Left lung (tissue), 4 donors: ENCODE measurements at regions not wholly inside any gene's neighbourhood (a gene's known extent, or its start where the extent isn't known, plus 50 kb on each side); places are given as distances from the start of the nearest gene placed in this dataset.

ENCODE experiments used
- ATAC-seq: fragments of 200-7000 bp; cut with Tn5 transposase; one replicate; pipeline ENCODE4 v1.9.1; 2020; ENCODE audit warnings: moderate library complexity
- DNase-seq, 4 donors: peaks; one replicate each; pipeline ENCODE4 v3.0.0-alpha.2; 2013 to 2020
- H3K27ac ChIP-seq, 2 donors: fragments of 200-600 bp; sonication (generic) in 1 of 2; one replicate each; pipeline versions ENCODE4 v1.5.0 to v1.8.0; 2020 to 2021
- H3K27me3 ChIP-seq, 2 donors: fragments of 200-600 bp; sonication (generic) in 1 of 2; one replicate each; pipeline versions ENCODE4 v1.5.0 to v1.8.0; 2020 to 2021
- H3K36me3 ChIP-seq, 2 donors: fragments of 200-600 bp; sonication (generic) in 1 of 2; one replicate each; pipeline versions ENCODE4 v1.5.0 to v1.8.0; 2020 to 2021
- H3K4me1 ChIP-seq, 2 donors: fragments of 200-600 bp; one replicate each; pipeline ENCODE4 v1.8.0; 2021
- H3K4me3 ChIP-seq, 2 donors: fragments of 200-600 bp; sonication (generic) in 1 of 2; one replicate each; pipeline versions ENCODE4 v1.5.0 to v1.8.0; 2020 to 2021; ENCODE audit warnings: mild to moderate bottlenecking in 1 of 2
- H3K9me3 ChIP-seq, 2 donors: fragments of 200-600 bp; sonication (generic) in 1 of 2; one replicate each; pipeline versions ENCODE4 v1.5.0 to v1.8.0; 2020 to 2021
- CTCF ChIP-seq, 2 donors: fragments of 200-600 bp; sonication (generic) in 1 of 2; IDR thresholded peaks; one replicate each; pipeline versions ENCODE4 v1.5.0 to v1.8.0; 2021; ENCODE audit warnings: antibody characterized with exemption in 2 of 2
- intact Hi-C, 2 donors: fragments of 100-400 bp; cut with DNase I; formaldehyde crosslinking; loops; one replicate each; pipeline versions ENCODE4 v1.11.2 to v1.14.2; 2022
- donor health status: DM: no; HTN: yes; CAD: no.
- donor health status: DM: no; HTN: no; CAD: no.

GRCh38 chr16:62709794-62710193 lies 673.6 kb upstream of the CDH8 start:
- H3K4me3 ChIP-seq: no peak overlapping the region
- no peaks in the 10 kb centered on the region for H3K9me3 ChIP-seq
- no peak for TF ChIP-seq CTCF (IDR thresholded peaks at IDR 0.05)
- no peaks in the 10 kb centered on the region for H3K27me3 ChIP-seq
- intact Hi-C loops: no loop called here
- no peaks in the 10 kb centered on the region for H3K4me1 ChIP-seq
- H3K36me3 ChIP-seq: no peaks in the 10 kb centered on the region
- DNase-seq (no peak), ATAC-seq (no peak)
- no peak overlapping the region for H3K27ac ChIP-seq

DNA sequence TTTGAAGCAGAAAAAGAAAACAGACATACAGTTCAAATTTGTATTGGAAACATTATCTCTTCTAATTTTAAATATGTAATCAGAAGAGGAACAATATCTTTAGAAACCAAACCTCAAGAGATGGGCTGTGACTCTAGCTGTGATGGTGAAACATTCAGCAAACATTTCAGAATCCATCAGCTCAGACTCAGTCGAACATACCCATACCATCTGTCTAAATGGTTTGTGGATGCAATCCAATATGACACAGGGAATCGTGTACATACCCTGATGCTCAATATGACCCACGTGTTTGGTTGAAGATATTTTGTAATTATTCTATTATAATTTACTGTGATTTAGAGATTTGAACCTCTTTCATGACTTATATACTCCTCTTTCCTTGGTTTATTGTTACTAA lies 665.2 kb upstream of the CDH8 start:
- no peaks in the 10 kb centered on the region for H3K27me3 ChIP-seq
- no peak for TF ChIP-seq CTCF (IDR thresholded peaks at IDR 0.05)
- H3K4me3 ChIP-seq: no peak overlapping the region
- intact Hi-C loops: no loop called here
- DNase-seq (no peak), ATAC-seq (no peak)
- H3K36me3 ChIP-seq: no peaks in the 10 kb centered on the region
- no peaks in the 10 kb centered on the region for H3K4me1 ChIP-seq
- H3K27ac ChIP-seq: no peak overlapping the region
- H3K9me3 ChIP-seq: peaks cover 0 to 8% of the 10 kb centered on the region in 2 donors

GRCh38 chr16:62700426-62701294 lies 664.4 kb upstream of the CDH8 start:
- Histone ChIP-seq H3K36me3 (no peaks in the 10 kb centered on the region), H3K4me3 (no peak overlapping the region), H3K9me3 (peaks cover 0 to 8% of the 10 kb centered on the region in 2 donors), H3K27me3 (no peaks in the 10 kb centered on the region), H3K4me1 (no peaks in the 10 kb centered on the region), H3K27ac (no peak overlapping the region)
- no peak for DNase-seq
- intact Hi-C loops: no loop called here
- ATAC-seq: no peak
- TF ChIP-seq CTCF (IDR thresholded peaks at IDR 0.05): no peak

DNA sequence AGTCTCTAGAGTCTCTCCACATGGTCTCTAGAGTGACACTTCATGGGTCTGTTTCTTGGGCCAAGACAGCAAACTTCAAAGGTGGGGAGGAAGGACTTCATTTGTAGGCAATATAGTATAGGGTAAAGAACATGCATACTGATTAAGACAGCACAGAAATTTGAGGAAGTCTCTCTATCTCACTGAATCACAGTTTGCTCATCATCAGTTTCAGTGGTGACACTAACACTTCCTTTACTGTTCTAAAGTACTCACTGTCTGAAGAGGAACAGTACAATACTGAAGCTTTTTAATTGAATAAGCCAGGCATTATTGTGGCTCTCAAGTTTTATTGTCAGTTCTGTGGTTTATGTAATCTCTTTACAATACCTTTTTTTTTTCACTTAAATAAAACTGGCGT lies 656.4 kb upstream of the CDH8 start:
- no peak overlapping the region for H3K4me3 ChIP-seq
- ATAC-seq (no peak), DNase-seq (no peak)
- intact Hi-C loops: no loop called here
- H3K27ac ChIP-seq: no peak overlapping the region
- H3K27me3 ChIP-seq: no peaks in the 10 kb centered on the region
- TF ChIP-seq CTCF (IDR thresholded peaks at IDR 0.05): no peak
- H3K4me1 ChIP-seq: no peaks in the 10 kb centered on the region
- no peaks in the 10 kb centered on the region for H3K36me3 ChIP-seq
- peaks cover 0 to 39% of the 10 kb centered on the region in 2 donors for H3K9me3 ChIP-seq

DNA sequence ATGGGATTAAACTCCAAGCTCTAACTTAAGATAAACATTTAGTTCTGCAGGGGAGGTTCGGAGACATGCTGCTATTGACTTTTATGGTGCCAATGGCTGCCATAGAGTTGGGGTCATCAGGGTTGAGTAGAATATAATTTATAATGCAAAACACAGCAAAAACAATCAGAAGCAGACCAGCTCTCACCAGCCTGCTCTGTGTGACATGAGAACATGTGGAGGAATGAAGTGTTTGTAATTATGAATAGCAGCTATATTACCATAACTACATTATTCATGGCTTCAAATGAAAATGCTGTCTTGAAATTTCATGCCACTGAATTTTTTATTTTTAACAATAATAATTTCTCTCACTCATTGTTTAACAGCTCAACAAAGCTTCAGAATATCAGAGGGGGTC lies 645.6 kb upstream of the CDH8 start:
- H3K36me3 ChIP-seq: no peaks in the 10 kb centered on the region
- no peak overlapping the region for H3K27ac ChIP-seq
- ATAC-seq (no peak), DNase-seq (no peak)
- H3K9me3 ChIP-seq: peaks cover 0 to 64% of the 10 kb centered on the region in 2 donors
- no peaks in the 10 kb centered on the region for H3K4me1 ChIP-seq
- no peaks in the 10 kb centered on the region for H3K27me3 ChIP-seq
- TF ChIP-seq CTCF (IDR thresholded peaks at IDR 0.05): no peak
- H3K4me3 ChIP-seq: no peak overlapping the region
- intact Hi-C loops: no loop called here
